HEK293 (cell line): ENCODE measurements at regions not wholly inside any gene's neighbourhood (a gene's known extent, or its start where the extent isn't known, plus 50 kb on each side); places are given as distances from the start of the nearest gene placed in this dataset.

Source experiments
- CTCF ChIA-PET: fragments of 350-600 bp; formaldehyde crosslinking; extraction: SDS; loops from one replicate; lab custom pipeline; 2021; ENCODE audit warnings: antibody characterized with exemption; lab: Yijun Ruan, JAX
- POLR2A ChIA-PET: fragments of 300-600 bp; formaldehyde crosslinking; extraction: SDS; loops from one replicate; lab custom pipeline; 2020; ENCODE audit warnings: antibody characterized with exemption, inconsistent platforms; lab: Yijun Ruan, JAX
- H3K27ac ChIP-seq: fragments of 200-500 bp; sonication (Bioruptor generic); 2 replicates; pipeline ENCODE4 v1.5.1; 2014; ENCODE audit warnings: low read depth, low read length, control low read depth, inconsistent platforms; ENCODE audit errors: extremely low read depth
- H3K36me3 ChIP-seq, 2 experiments: fragments of 200-500 bp in 1 of 2; sonication (Bioruptor generic) in 1 of 2; 1 replicate in 1 of 2; 2 replicates in 1 of 2; pipeline ENCODE4 v1.5.1; 2014 to 2017; ENCODE audit warnings: inconsistent platforms in 2 of 2, low read length in 2 of 2; ENCODE audit not compliant: control insufficient read depth in 2 of 2, insufficient read depth in 1 of 2
- H3K4me1 ChIP-seq: fragments of 200-500 bp; sonication (Bioruptor generic); 2 replicates; pipeline ENCODE4 v1.5.1; 2014; ENCODE audit warnings: mild to moderate bottlenecking, low read length, inconsistent platforms; ENCODE audit not compliant: control insufficient read depth, insufficient read depth
- H3K4me3 ChIP-seq: 2 replicates; pipeline ENCODE4 v1.5.1; 2011; ENCODE audit warnings: low read depth, mild to moderate bottlenecking, control low read depth, low read length, moderate library complexity
- H3K9me3 ChIP-seq: fragments of 200-500 bp; sonication (Bioruptor generic); 2 replicates; pipeline ENCODE4 v1.5.1; 2014; ENCODE audit warnings: low read depth, low read length, inconsistent platforms; ENCODE audit not compliant: control insufficient read depth, insufficient read depth
- BCL11A ChIP-seq: fragments of 450-650 bp; formaldehyde crosslinking; IDR thresholded peaks from 2 replicates; pipeline ENCODE4 v1.5.1; 2016; ENCODE audit warnings: low read depth, missing biosample characterization, missing genetic modification characterization
- OSR2 ChIP-seq: fragments of 450-650 bp; formaldehyde crosslinking; IDR thresholded peaks from 2 replicates; pipeline ENCODE4 v1.5.1; 2016; ENCODE audit warnings: missing biosample characterization, missing genetic modification characterization
- RBAK ChIP-seq: fragments of 450-650 bp; formaldehyde crosslinking; IDR thresholded peaks from 2 replicates; pipeline ENCODE4 v1.5.1; 2016; ENCODE audit warnings: missing biosample characterization, missing genetic modification characterization
- ZBTB48 ChIP-seq: fragments of 450-650 bp; formaldehyde crosslinking; IDR thresholded peaks from 2 replicates; pipeline ENCODE4 v1.5.1; 2016; ENCODE audit warnings: missing biosample characterization, missing genetic modification characterization
- ZEB2 ChIP-seq: fragments of 450-650 bp; formaldehyde crosslinking; IDR thresholded peaks from 2 replicates; pipeline ENCODE4 v1.5.1; 2016; ENCODE audit warnings: missing biosample characterization, missing genetic modification characterization
- ZIC2 ChIP-seq: fragments of 450-650 bp; formaldehyde crosslinking; IDR thresholded peaks from 2 replicates; pipeline ENCODE4 v1.5.1; 2016; ENCODE audit warnings: missing biosample characterization, missing genetic modification characterization
- ZNF112 ChIP-seq: fragments of 450-650 bp; formaldehyde crosslinking; IDR thresholded peaks from 2 replicates; pipeline ENCODE4 v1.5.0; 2017; ENCODE audit warnings: missing biosample characterization, missing genetic modification characterization
- ZNF214 ChIP-seq: fragments of 450-650 bp; formaldehyde crosslinking; IDR thresholded peaks from 2 replicates; pipeline ENCODE4 v1.5.1; 2017; ENCODE audit warnings: missing biosample characterization, mild to moderate bottlenecking, missing genetic modification characterization, borderline replicate concordance
- ZNF223 ChIP-seq: fragments of 450-650 bp; formaldehyde crosslinking; IDR thresholded peaks from 2 replicates; pipeline ENCODE4 v1.5.1; 2016; ENCODE audit warnings: missing biosample characterization, missing genetic modification characterization
- ZNF266 ChIP-seq: fragments of 450-650 bp; formaldehyde crosslinking; IDR thresholded peaks from 2 replicates; pipeline ENCODE4 v1.5.1; 2016; ENCODE audit warnings: missing biosample characterization, missing genetic modification characterization, low read depth
- ZNF292 ChIP-seq: fragments of 450-650 bp; formaldehyde crosslinking; IDR thresholded peaks from 2 replicates; pipeline ENCODE4 v1.5.1; 2016; ENCODE audit warnings: low read depth, missing biosample characterization, missing genetic modification characterization, borderline replicate concordance
- ZNF37A ChIP-seq: fragments of 450-650 bp; IDR thresholded peaks from 2 replicates; pipeline ENCODE4 v1.5.1; 2018; ENCODE audit warnings: missing biosample characterization, missing genetic modification characterization
- ZNF473 ChIP-seq: fragments of 450-650 bp; formaldehyde crosslinking; IDR thresholded peaks from 2 replicates; pipeline ENCODE4 v1.5.1; 2017; ENCODE audit warnings: missing biosample characterization, missing genetic modification characterization
- ZNF555 ChIP-seq: fragments of 450-650 bp; formaldehyde crosslinking; conservative IDR thresholded peaks from 2 replicates; pipeline ENCODE4 v1.5.1; 2017; ENCODE audit warnings: missing biosample characterization, mild to moderate bottlenecking, missing genetic modification characterization, inconsistent platforms
- ZNF621 ChIP-seq: fragments of 450-650 bp; formaldehyde crosslinking; IDR thresholded peaks from 2 replicates; pipeline ENCODE4 v1.5.1; 2017; ENCODE audit warnings: missing biosample characterization, missing genetic modification characterization
- ZNF658 ChIP-seq: fragments of 450-650 bp; formaldehyde crosslinking; IDR thresholded peaks from 2 replicates; pipeline ENCODE4; 2016; ENCODE audit warnings: missing biosample characterization, missing genetic modification characterization
- ZNF776 ChIP-seq: fragments of 450-650 bp; formaldehyde crosslinking; IDR thresholded peaks from 2 replicates; pipeline ENCODE4 v1.5.0; 2017; ENCODE audit warnings: missing biosample characterization, missing genetic modification characterization, borderline replicate concordance
- ZNF777 ChIP-seq: fragments of 450-650 bp; formaldehyde crosslinking; IDR thresholded peaks from 2 replicates; pipeline ENCODE4 v1.5.1; 2017; ENCODE audit warnings: missing biosample characterization, missing genetic modification characterization, borderline replicate concordance
- ZNF792 ChIP-seq: fragments of 450-650 bp; formaldehyde crosslinking; IDR thresholded peaks from 2 replicates; pipeline ENCODE4 v1.5.1; 2016; ENCODE audit warnings: missing biosample characterization, missing genetic modification characterization
- ZNF830 ChIP-seq: fragments of 450-650 bp; IDR thresholded peaks from 2 replicates; pipeline ENCODE4 v1.5.0; 2018; ENCODE audit warnings: missing biosample characterization, missing genetic modification characterization, low read depth, mild to moderate bottlenecking, moderate library complexity
- TF ChIP-seq, protein P1 (sequence below): fragments of 450-650 bp; formaldehyde crosslinking; IDR thresholded peaks from 2 replicates; pipeline ENCODE4 v1.5.1; 2017; ENCODE audit warnings: missing biosample characterization, missing genetic modification characterization
- TF ChIP-seq, protein P2 (sequence below): fragments of 450-650 bp; formaldehyde crosslinking; IDR thresholded peaks from 2 replicates; pipeline ENCODE4 v1.5.1; 2016; ENCODE audit warnings: missing biosample characterization, missing genetic modification characterization
- TF ChIP-seq, protein P3 (sequence below): fragments of 450-650 bp; formaldehyde crosslinking; IDR thresholded peaks from 2 replicates; pipeline ENCODE4 v1.5.1; 2017; ENCODE audit warnings: missing biosample characterization, missing genetic modification characterization
- TF ChIP-seq, protein P4 (sequence below): fragments of 450-650 bp; formaldehyde crosslinking; IDR thresholded peaks from 2 replicates; pipeline ENCODE4 v1.5.1; 2016; ENCODE audit warnings: missing biosample characterization, missing genetic modification characterization, low read depth

DNA sequence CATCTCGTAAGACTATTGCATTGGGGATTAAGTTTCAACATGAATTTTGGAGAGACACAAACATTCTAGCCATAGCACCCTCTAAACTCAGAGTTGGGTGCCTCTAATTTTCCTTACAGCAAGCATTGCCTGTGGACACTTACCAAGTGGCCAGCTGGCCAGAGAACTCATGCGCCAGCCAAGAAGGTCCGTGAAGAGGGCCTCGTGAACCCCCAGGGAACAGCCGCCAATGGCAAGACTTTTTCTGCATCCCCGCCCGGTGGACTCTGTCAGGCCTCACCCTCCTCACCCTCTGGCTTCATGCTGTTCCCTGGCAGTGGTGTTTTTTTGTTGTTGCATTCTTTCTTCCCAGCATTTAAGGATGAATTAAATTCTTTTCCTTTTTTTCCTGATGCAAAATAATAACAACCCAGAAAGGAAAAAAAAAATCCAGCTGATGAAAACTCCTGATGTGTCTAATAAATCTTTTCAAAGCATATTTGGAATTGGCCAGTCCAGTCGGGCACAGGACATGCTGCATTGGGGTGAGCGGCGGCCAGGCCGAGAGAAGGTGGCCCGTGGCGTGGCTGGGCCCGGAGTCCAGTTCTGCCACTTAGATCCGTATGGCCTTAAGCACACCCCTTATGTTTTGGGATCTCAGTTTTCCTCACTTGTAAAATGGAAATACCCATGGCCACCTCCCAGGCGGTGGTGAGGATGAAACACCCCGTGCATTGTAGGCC, 191.9 kb upstream of the DIO3 start:
- TF ChIP-seq ZNF292 (tag by site-specific recombination): no peak
- no peak for TF ChIP-seq ZNF777 (tag by site-specific recombination)
- TF ChIP-seq ZNF792 (tag by site-specific recombination): no peak
- no peak for TF ChIP-seq ZNF621 (tag by site-specific recombination)
- no peak for TF ChIP-seq ZIC2 (tag by site-specific recombination)
- TF ChIP-seq ZNF658 (tag by site-specific recombination): no peak
- no peak for TF ChIP-seq ZNF776 (tag by site-specific recombination)
- TF ChIP-seq BCL11A (tag by site-specific recombination): no peak
- no peak for TF ChIP-seq RBAK (tag by site-specific recombination)
- TF ChIP-seq ZNF555 (tag by site-specific recombination): no peak
- ChIA-PET CTCF (interaction anchor here (1.6 kb wide), 1 partner anchor 28 kb away, joined by 5 read pairs; no protein-coding TSS in a partner anchor), POLR2A (no interaction called here)
- no peaks in the 10 kb centered on the region for H3K36me3 ChIP-seq
- no peak overlapping the region for H3K4me3 ChIP-seq
- H3K27ac ChIP-seq: no peak overlapping the region
- H3K9me3 ChIP-seq: no peaks in the 10 kb centered on the region
- no peaks in the 10 kb centered on the region for H3K4me1 ChIP-seq

DNA sequence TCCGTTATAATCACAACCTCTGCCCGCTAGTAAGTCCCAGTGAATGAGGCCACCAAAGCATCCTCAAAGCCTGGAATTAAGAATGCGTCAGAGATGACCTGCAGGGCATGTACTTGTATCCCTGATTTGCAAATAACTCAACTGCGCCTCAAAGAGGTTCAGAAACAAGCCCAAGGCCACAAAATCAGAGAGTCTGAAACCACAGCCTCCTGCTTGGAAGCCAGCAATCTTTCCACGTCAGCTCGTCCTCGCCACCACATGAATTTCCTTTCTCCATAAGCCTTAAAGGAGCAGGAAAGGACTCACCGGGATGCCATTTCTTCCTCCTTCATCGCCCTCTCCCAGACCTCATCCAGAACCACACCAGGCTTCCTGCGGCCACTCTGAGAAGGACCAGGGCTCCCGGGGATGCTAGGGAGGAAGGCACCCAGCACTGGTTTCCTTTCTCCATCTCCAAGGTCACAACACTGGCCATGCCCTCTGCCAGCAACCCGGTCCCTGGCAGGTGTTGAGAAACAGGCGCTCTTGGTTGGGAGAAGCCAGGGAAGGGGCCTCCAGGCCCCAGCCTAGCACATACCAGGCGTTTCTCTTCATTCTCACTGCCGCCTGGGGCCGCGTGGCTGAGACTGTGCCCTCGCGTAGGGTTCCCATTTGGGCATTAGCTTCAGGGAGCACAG, 191.2 kb upstream of the DIO3 start:
- ChIA-PET CTCF (no interaction called here), POLR2A (no interaction called here)
- no peaks in the 10 kb centered on the region for H3K36me3 ChIP-seq
- TF ChIP-seq, protein P1, sequence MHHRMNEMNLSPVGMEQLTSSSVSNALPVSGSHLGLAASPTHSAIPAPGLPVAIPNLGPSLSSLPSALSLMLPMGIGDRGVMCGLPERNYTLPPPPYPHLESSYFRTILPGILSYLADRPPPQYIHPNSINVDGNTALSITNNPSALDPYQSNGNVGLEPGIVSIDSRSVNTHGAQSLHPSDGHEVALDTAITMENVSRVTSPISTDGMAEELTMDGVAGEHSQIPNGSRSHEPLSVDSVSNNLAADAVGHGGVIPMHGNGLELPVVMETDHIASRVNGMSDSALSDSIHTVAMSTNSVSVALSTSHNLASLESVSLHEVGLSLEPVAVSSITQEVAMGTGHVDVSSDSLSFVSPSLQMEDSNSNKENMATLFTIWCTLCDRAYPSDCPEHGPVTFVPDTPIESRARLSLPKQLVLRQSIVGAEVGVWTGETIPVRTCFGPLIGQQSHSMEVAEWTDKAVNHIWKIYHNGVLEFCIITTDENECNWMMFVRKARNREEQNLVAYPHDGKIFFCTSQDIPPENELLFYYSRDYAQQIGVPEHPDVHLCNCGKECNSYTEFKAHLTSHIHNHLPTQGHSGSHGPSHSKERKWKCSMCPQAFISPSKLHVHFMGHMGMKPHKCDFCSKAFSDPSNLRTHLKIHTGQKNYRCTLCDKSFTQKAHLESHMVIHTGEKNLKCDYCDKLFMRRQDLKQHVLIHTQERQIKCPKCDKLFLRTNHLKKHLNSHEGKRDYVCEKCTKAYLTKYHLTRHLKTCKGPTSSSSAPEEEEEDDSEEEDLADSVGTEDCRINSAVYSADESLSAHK: no peak
- TF ChIP-seq, protein P2, sequence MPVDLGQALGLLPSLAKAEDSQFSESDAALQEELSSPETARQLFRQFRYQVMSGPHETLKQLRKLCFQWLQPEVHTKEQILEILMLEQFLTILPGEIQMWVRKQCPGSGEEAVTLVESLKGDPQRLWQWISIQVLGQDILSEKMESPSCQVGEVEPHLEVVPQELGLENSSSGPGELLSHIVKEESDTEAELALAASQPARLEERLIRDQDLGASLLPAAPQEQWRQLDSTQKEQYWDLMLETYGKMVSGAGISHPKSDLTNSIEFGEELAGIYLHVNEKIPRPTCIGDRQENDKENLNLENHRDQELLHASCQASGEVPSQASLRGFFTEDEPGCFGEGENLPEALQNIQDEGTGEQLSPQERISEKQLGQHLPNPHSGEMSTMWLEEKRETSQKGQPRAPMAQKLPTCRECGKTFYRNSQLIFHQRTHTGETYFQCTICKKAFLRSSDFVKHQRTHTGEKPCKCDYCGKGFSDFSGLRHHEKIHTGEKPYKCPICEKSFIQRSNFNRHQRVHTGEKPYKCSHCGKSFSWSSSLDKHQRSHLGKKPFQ (tag by site-specific recombination): no peak
- no peak for TF ChIP-seq OSR2 (tag by site-specific recombination)
- no peak for TF ChIP-seq ZNF777 (tag by site-specific recombination)
- no peak for TF ChIP-seq ZBTB48 (tag by site-specific recombination)
- TF ChIP-seq, protein P3, sequence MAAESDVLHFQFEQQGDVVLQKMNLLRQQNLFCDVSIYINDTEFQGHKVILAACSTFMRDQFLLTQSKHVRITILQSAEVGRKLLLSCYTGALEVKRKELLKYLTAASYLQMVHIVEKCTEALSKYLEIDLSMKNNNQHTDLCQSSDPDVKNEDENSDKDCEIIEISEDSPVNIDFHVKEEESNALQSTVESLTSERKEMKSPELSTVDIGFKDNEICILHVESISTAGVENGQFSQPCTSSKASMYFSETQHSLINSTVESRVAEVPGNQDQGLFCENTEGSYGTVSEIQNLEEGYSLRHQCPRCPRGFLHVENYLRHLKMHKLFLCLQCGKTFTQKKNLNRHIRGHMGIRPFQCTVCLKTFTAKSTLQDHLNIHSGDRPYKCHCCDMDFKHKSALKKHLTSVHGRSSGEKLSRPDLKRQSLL: no peak
- no peak for TF ChIP-seq ZEB2 (tag by site-specific recombination)
- no peak for TF ChIP-seq ZNF223 (tag by site-specific recombination)
- TF ChIP-seq ZNF292 (tag by site-specific recombination): no peak
- TF ChIP-seq, protein P4, sequence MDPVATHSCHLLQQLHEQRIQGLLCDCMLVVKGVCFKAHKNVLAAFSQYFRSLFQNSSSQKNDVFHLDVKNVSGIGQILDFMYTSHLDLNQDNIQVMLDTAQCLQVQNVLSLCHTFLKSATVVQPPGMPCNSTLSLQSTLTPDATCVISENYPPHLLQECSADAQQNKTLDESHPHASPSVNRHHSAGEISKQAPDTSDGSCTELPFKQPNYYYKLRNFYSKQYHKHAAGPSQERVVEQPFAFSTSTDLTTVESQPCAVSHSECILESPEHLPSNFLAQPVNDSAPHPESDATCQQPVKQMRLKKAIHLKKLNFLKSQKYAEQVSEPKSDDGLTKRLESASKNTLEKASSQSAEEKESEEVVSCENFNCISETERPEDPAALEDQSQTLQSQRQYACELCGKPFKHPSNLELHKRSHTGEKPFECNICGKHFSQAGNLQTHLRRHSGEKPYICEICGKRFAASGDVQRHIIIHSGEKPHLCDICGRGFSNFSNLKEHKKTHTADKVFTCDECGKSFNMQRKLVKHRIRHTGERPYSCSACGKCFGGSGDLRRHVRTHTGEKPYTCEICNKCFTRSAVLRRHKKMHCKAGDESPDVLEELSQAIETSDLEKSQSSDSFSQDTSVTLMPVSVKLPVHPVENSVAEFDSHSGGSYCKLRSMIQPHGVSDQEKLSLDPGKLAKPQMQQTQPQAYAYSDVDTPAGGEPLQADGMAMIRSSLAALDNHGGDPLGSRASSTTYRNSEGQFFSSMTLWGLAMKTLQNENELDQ: no peak
- TF ChIP-seq ZNF473: no peak
- no peak for TF ChIP-seq ZNF214 (tag by site-specific recombination)
- no peak for TF ChIP-seq ZNF792 (tag by site-specific recombination)
- TF ChIP-seq ZNF266 (tag by site-specific recombination): no peak
- no peak for TF ChIP-seq ZNF830
- TF ChIP-seq ZNF37A (tag by site-specific recombination): no peak
- no peak for TF ChIP-seq ZNF112
- H3K4me1 ChIP-seq: no peaks in the 10 kb centered on the region
- no peak overlapping the region for H3K4me3 ChIP-seq
- H3K9me3 ChIP-seq: no peaks in the 10 kb centered on the region
- no peak overlapping the region for H3K27ac ChIP-seq
